ENCODE measurements at regions not wholly inside any gene's neighbourhood (a gene's known extent, or its start where the extent isn't known, plus 50 kb on each side); places are given as distances from the start of the nearest gene placed in this dataset.

GRCh38 chr1:164360265-164360664 is 198.7 kb upstream of the PBX1 start:
- no peak for TF ChIP-seq FOXP2 (optimal IDR thresholded peaks at IDR 0.05; ENCODE audit: control extremely low read depth, extremely low read length, insufficient read depth)
- TF ChIP-seq EZH2 (IDR thresholded peaks at IDR 0.05), result no peak
